IMR-90 (cell line): ENCODE measurements at regions not wholly inside any gene's neighbourhood (a gene's known extent, or its start where the extent isn't known, plus 50 kb on each side); places are given as distances from the start of the nearest gene placed in this dataset.

Experiments
- ATAC-seq: fragments of 200-7000 bp; cut with Tn5 transposase; 2 replicates; pipeline ENCODE4 v1.9.1; 2020; ENCODE audit warnings: low read depth, mild to moderate bottlenecking, moderate library complexity
- BruUV-seq: library from RNA; stranded (reverse); fragments of 400-500 nt; replicated peaks from 2 replicates; lab custom pipeline; 2021; lab: Mats Ljungman, UMichigan
- CTCF ChIA-PET: fragments of 300-600 bp; formaldehyde crosslinking; extraction: SDS; loops from one replicate; lab custom pipeline; 2021; ENCODE audit warnings: antibody characterized with exemption; lab: Yijun Ruan, JAX
- POLR2A ChIA-PET: fragments of 300-600 bp; sonication (Branson Sonifier 250); formaldehyde crosslinking; loops from one replicate; lab custom pipeline; 2022; ENCODE audit warnings: antibody characterized with exemption; ENCODE audit not compliant: unreplicated experiment; lab: Charles Lee
- DNase-seq: peaks from one replicate; pipeline ENCODE4 v3.0.0; 2013
- H2AFZ ChIP-seq: replicated peaks from 2 replicates; pipeline ENCODE3; 2013; ENCODE audit warnings: low read length, mild to moderate bottlenecking; ENCODE audit not compliant: poor library complexity
- H2AK5ac ChIP-seq: 2 replicates; pipeline ENCODE4 v1.6.1; 2013; ENCODE audit warnings: low read depth, low read length, inconsistent platforms
- H2AK9ac ChIP-seq: replicated peaks from 2 replicates; pipeline ENCODE3; 2013; ENCODE audit warnings: mild to moderate bottlenecking, low read depth, low read length, moderate library complexity; ENCODE audit not compliant: poor library complexity
- H2BK120ac ChIP-seq: 2 replicates; pipeline ENCODE4 v1.6.1; 2013; ENCODE audit warnings: low read depth, low read length, inconsistent platforms
- H2BK15ac ChIP-seq: 3 replicates; pipeline ENCODE4 v1.6.1; 2013; ENCODE audit warnings: low read depth, low read length, inconsistent platforms
- H2BK20ac ChIP-seq: 2 replicates; pipeline ENCODE4 v1.6.1; 2013; ENCODE audit warnings: low read depth, mild to moderate bottlenecking, inconsistent platforms, low read length, moderate library complexity
- H2BK5ac ChIP-seq: 2 replicates; pipeline ENCODE4 v1.6.1; 2013; ENCODE audit warnings: mild to moderate bottlenecking, low read depth, low read length, inconsistent platforms; ENCODE audit not compliant: poor library complexity, severe bottlenecking
- H3K14ac ChIP-seq: replicated peaks from 2 replicates; pipeline ENCODE4 v1.6.1; 2013; ENCODE audit warnings: low read depth, low read length, inconsistent platforms
- H3K18ac ChIP-seq: 2 replicates; pipeline ENCODE4 v1.6.1; 2013; ENCODE audit warnings: low read depth, low read length, control low read depth
- H3K23ac ChIP-seq: 2 replicates; pipeline ENCODE4 v1.6.1; 2013; ENCODE audit warnings: low read depth, low read length, inconsistent platforms
- H3K27ac ChIP-seq: 2 replicates; pipeline ENCODE4 v1.5.1; 2013; ENCODE audit warnings: mild to moderate bottlenecking, control low read depth, low read length; ENCODE audit not compliant: insufficient read depth
- H3K27me3 ChIP-seq: 2 replicates; pipeline ENCODE4 v1.6.1; 2013; ENCODE audit warnings: low read length; ENCODE audit not compliant: control insufficient read depth, insufficient read depth
- H3K36me3 ChIP-seq: 2 replicates; pipeline ENCODE4 v1.6.1; 2013; ENCODE audit warnings: low read length, mixed read lengths; ENCODE audit not compliant: control insufficient read depth, insufficient read depth
- H3K4ac ChIP-seq: 2 replicates; pipeline ENCODE4 v1.6.1; 2013; ENCODE audit warnings: low read depth, low read length, inconsistent platforms
- H3K4me1 ChIP-seq: 2 replicates; pipeline ENCODE4 v1.6.1; 2013; ENCODE audit warnings: low read length, mixed read lengths; ENCODE audit not compliant: control insufficient read depth, insufficient read depth
- H3K4me2 ChIP-seq: 2 replicates; pipeline ENCODE4 v1.6.1; 2013; ENCODE audit warnings: low read depth, mild to moderate bottlenecking, control low read depth, low read length, moderate library complexity
- H3K4me3 ChIP-seq: 2 replicates; pipeline ENCODE4 v1.5.1; 2013; ENCODE audit warnings: low read depth, mild to moderate bottlenecking, control low read depth, low read length, moderate library complexity; ENCODE audit not compliant: insufficient read depth
- H3K56ac ChIP-seq: 2 replicates; pipeline ENCODE4 v1.6.1; 2013; ENCODE audit warnings: low read length, inconsistent platforms; ENCODE audit not compliant: insufficient read depth; ENCODE audit errors: extremely low read depth
- H3K79me1 ChIP-seq, 2 experiments: 2 replicates each; pipeline ENCODE4 v1.6.1; 2013; ENCODE audit warnings: low read length in 2 of 2, inconsistent platforms in 1 of 2, low read depth in 1 of 2
- H3K9ac ChIP-seq: 2 replicates; pipeline ENCODE4 v1.6.1; 2013; ENCODE audit warnings: low read depth, low read length, control low read depth
- H3K9me1 ChIP-seq: 2 replicates; pipeline ENCODE4 v1.6.1; 2013; ENCODE audit warnings: low read length, inconsistent platforms; ENCODE audit not compliant: insufficient read depth
- H3K9me3 ChIP-seq: 2 replicates; pipeline ENCODE4 v1.6.1; 2013; ENCODE audit warnings: low read length; ENCODE audit not compliant: control insufficient read depth, insufficient read depth
- H4K20me1 ChIP-seq: 2 replicates; pipeline ENCODE4 v1.6.1; 2013; ENCODE audit warnings: low read length, inconsistent platforms; ENCODE audit not compliant: insufficient read depth
- H4K5ac ChIP-seq: 2 replicates; pipeline ENCODE4 v1.6.1; 2013; ENCODE audit warnings: mild to moderate bottlenecking, low read depth, low read length, control low read depth
- H4K8ac ChIP-seq, 2 experiments: 2 replicates each; pipeline ENCODE4 v1.6.1; 2013; ENCODE audit warnings: low read depth in 2 of 2, low read length in 2 of 2, control low read depth in 1 of 2, inconsistent platforms in 1 of 2
- H4K91ac ChIP-seq: 2 replicates; pipeline ENCODE4 v1.6.1; 2013; ENCODE audit warnings: low read depth, low read length, inconsistent platforms; ENCODE audit not compliant: insufficient read depth
- CHD1 ChIP-seq: IDR thresholded peaks from 2 replicates; pipeline ENCODE4 v1.6.1; 2012; ENCODE audit warnings: low read depth, low read length, improper control_type of control experiment
- CTCF ChIP-seq: conservative IDR thresholded peaks from 2 replicates; pipeline ENCODE4 v1.5.1; 2012; ENCODE audit warnings: mild to moderate bottlenecking, low read depth, low read length, improper control_type of control experiment
- MAZ ChIP-seq: IDR thresholded peaks from 2 replicates; pipeline ENCODE4 v1.6.1; 2012; ENCODE audit warnings: low read depth, mild to moderate bottlenecking, low read length, improper control_type of control experiment, moderate library complexity, borderline replicate concordance
- POLR2A ChIP-seq: IDR thresholded peaks from 2 replicates; pipeline ENCODE4 v1.6.1; 2012; ENCODE audit warnings: mild to moderate bottlenecking, low read depth, low read length
- RAD21 ChIP-seq: IDR thresholded peaks from 2 replicates; pipeline ENCODE4 v1.6.1; 2012; ENCODE audit warnings: low read length, improper control_type of control experiment
- RCOR1 ChIP-seq: IDR thresholded peaks from 2 replicates; pipeline ENCODE4 v1.6.1; 2012; ENCODE audit warnings: mild to moderate bottlenecking, low read length, improper control_type of control experiment; ENCODE audit not compliant: insufficient replicate concordance
- SMC3 ChIP-seq: fragments of 150-350 bp; IDR thresholded peaks from 2 replicates; pipeline ENCODE4 v1.6.1; 2016; ENCODE audit warnings: low read depth, mild to moderate bottlenecking, antibody characterized with exemption, low read length, moderate library complexity
- WGBS, 2 experiments: methylation state at CpG; one replicate each; pipeline versions ENCODE4 v1.1.5 to v1.1.7; 2013; ENCODE audit warnings: missing lambda C conversion rate in 2 of 2; ENCODE audit not compliant: insufficient read length in 1 of 2; ENCODE audit errors: extremely low coverage in 2 of 2; 5-methylcytosine and 5-hydroxymethylcytosine counted together
- dilution Hi-C: fragments of 300-500 bp; cut with HindIII; formaldehyde crosslinking; loops from one replicate; pipeline ENCODE4 v1.14.3; 2018; ENCODE audit warnings: low sequenced_read_pairs; ENCODE audit not compliant: unreplicated experiment
- in situ Hi-C: fragments of 300-500 bp; cut with MboI; formaldehyde crosslinking; loops from 3 replicates; pipeline ENCODE4 v1.14.3; 2019; ENCODE audit warnings: low sequenced_read_pairs, inconsistent platforms, mixed read lengths
- intact Hi-C: fragments of 100-400 bp; cut with micrococcal nuclease; formaldehyde crosslinking; loops from 2 replicates; pipeline ENCODE4 v1.10.0; 2022
- TF ChIP-seq, protein P1 (sequence below): fragments of 150-350 bp; IDR thresholded peaks from 2 replicates; pipeline ENCODE4 v1.6.1; 2017; ENCODE audit warnings: mild to moderate bottlenecking, antibody characterized with exemption, low read length, low read depth

DNA sequence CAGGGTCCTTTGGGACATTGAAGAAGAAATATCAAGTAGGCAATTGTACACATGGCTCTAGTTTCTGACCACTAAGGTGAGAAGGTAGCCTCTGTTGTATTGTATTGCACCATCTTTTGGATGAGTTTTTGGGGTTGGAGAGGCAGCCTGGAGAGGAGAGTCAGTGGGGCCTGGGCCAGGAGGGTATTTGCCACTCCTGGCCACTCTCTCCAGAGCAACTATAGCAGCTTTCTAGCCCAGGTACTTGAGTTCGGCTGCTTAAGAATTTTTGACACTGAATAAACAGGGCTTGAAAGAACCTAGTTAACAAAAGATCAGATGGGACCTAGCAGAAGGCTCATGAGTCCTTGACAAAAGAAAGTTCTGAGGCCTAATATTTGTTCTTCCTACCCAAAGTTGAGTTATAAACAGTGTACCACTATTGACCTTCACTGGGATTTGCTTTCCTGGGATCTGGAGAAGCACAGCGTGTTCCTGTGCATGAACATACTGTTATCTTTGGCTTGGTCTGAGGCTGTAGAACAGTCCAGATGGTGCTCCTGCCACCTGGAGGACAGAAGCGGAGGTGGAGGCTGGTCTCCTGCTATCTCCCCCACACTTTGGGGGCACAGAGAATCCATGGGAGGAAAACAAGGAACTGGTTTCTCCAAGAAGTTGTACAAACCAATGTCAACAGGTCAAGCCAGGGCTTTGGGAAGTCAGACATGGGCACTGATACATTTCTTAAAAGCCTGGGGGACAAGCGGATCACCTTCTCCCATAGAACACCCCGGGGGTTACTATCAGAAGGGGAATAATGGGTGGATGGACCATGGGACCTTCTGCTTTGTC lies 110.4 kb upstream of the LIFR start:
- no peak overlapping the region for H3K27ac ChIP-seq
- intact Hi-C loops (loop anchor here (1.0 kb wide), 1 partner anchor 226 kb away; no protein-coding TSS in a partner anchor), in situ Hi-C loops (no loop called here), dilution Hi-C loops (no loop called here)
- no peak overlapping the region for H2BK15ac ChIP-seq
- H2AFZ ChIP-seq = no peak overlapping the region
- H3K4me3 ChIP-seq = no peak overlapping the region
- H3K27me3 ChIP-seq = peaks cover 18% of the 10 kb centered on the region
- no TSS peak for BruUV-seq
- H3K9ac ChIP-seq = no peak overlapping the region
- H4K8ac ChIP-seq = no peak overlapping the region
- TF ChIP-seq, protein P1, sequence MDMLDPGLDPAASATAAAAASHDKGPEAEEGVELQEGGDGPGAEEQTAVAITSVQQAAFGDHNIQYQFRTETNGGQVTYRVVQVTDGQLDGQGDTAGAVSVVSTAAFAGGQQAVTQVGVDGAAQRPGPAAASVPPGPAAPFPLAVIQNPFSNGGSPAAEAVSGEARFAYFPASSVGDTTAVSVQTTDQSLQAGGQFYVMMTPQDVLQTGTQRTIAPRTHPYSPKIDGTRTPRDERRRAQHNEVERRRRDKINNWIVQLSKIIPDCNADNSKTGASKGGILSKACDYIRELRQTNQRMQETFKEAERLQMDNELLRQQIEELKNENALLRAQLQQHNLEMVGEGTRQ = no peak
- TF ChIP-seq CTCF (peak; percentile 53), RCOR1 (no peak), RAD21 (peak; percentile 65), CHD1 (no peak), SMC3 (peak; percentile 64), POLR2A (no peak), MAZ (no peak)
- POLR2A ChIA-PET = no interaction called here
- no peaks in the 10 kb centered on the region for H3K36me3 ChIP-seq
- H2AK9ac ChIP-seq = no peak overlapping the region
- CTCF ChIA-PET = interaction anchor here (1.2 to 1.8 kb wide), 2 partner anchors 10 to 225 kb away, joined by 3 to 7 read pairs; no protein-coding TSS in a partner anchor
- WGBS, 2 experiments = 100% methylated on average over 1 of the region's 5 CpGs; no CpG with 5 or more reads in 1 of the 2 experiments
- H3K18ac ChIP-seq = no peak overlapping the region
- H4K5ac ChIP-seq = no peak overlapping the region
- H3K4me1 ChIP-seq = peaks cover 3% of the 10 kb centered on the region; the same call in 1 of the 2 replicates
- no peak overlapping the region for H2BK20ac ChIP-seq
- no peaks in the 10 kb centered on the region; the same call in 1 of the 2 replicates for H3K9me1 ChIP-seq
- H4K20me1 ChIP-seq = no peaks in the 10 kb centered on the region
- no peak overlapping the region for H2BK120ac ChIP-seq
- ATAC-seq (peak; percentile 71), DNase-seq (peak; percentile 34)
- H3K14ac ChIP-seq = no peak overlapping the region
- no peak overlapping the region for H2AK5ac ChIP-seq
- no peak overlapping the region for H3K4me2 ChIP-seq
- no peaks in the 10 kb centered on the region for H3K79me1 ChIP-seq
- no peaks in the 10 kb centered on the region for H3K9me3 ChIP-seq
- no peak overlapping the region for H2BK5ac ChIP-seq
- H4K91ac ChIP-seq = no peak overlapping the region; the same call in 1 of the 2 replicates
- no peak overlapping the region for H3K56ac ChIP-seq
- no peak overlapping the region for H3K23ac ChIP-seq
- H3K4ac ChIP-seq = no peak overlapping the region
